Skeletal muscle tissue (tissue), 3 donors: ENCODE measurements at regions not wholly inside any gene's neighbourhood (a gene's known extent, or its start where the extent isn't known, plus 50 kb on each side); places are given as distances from the start of the nearest gene placed in this dataset.

Experiments used
- H3K27ac ChIP-seq: one replicate; pipeline ENCODE4 v1.7.0; 2013; ENCODE audit warnings: mild to moderate bottlenecking, low read depth, low read length, inconsistent platforms
- H3K27me3 ChIP-seq, 3 donors: one replicate each; pipeline ENCODE4 v1.7.0; 2013; ENCODE audit warnings: low read length in 3 of 3; ENCODE audit not compliant: control insufficient read depth in 3 of 3, insufficient read depth in 3 of 3
- H3K36me3 ChIP-seq, 3 donors: one replicate each; pipeline ENCODE4 v1.7.0; 2013; ENCODE audit warnings: low read length in 3 of 3; ENCODE audit not compliant: control insufficient read depth in 3 of 3, insufficient read depth in 3 of 3
- H3K4me1 ChIP-seq, 3 donors: one replicate each; pipeline ENCODE4 v1.7.0; 2013; ENCODE audit warnings: low read length in 3 of 3, mild to moderate bottlenecking in 3 of 3; ENCODE audit not compliant: control insufficient read depth in 3 of 3, insufficient read depth in 3 of 3
- H3K4me3 ChIP-seq, 3 donors: one replicate each; pipeline ENCODE4 v1.7.0; 2013; ENCODE audit warnings: low read length in 3 of 3
- H3K9ac ChIP-seq, 3 donors: one replicate each; pipeline ENCODE4 v1.7.0; 2013; ENCODE audit warnings: low read length in 3 of 3, mild to moderate bottlenecking in 3 of 3, moderate library complexity in 2 of 3, low read depth in 1 of 3
- H3K9me3 ChIP-seq, 3 donors: one replicate each; pipeline ENCODE4 v1.7.0; 2013; ENCODE audit warnings: low read length in 3 of 3; ENCODE audit not compliant: control insufficient read depth in 3 of 3
- donor health status: Osteomylitis.

- Histone ChIP-seq H3K36me3 (no peaks in the 10 kb centered on the region), H3K9me3 (no peaks in the 10 kb centered on the region), H3K27me3 (no peaks in the 10 kb centered on the region), H3K4me1 (no peaks in the 10 kb centered on the region), H3K27ac (no peak overlapping the region), H3K4me3 (no peak overlapping the region), H3K9ac (no peak overlapping the region)
Measured at GRCh38 chr4:104870495-104871233, 276.0 kb upstream of the TET2 start.

- Histone ChIP-seq H3K4me3 (no peak overlapping the region), H3K27me3 (no peaks in the 10 kb centered on the region), H3K4me1 (no peaks in the 10 kb centered on the region), H3K9me3 (no peaks in the 10 kb centered on the region), H3K27ac (no peak overlapping the region), H3K36me3 (no peaks in the 10 kb centered on the region), H3K9ac (no peak overlapping the region)
Measured at GRCh38 chr4:104878936-104879335, 267.7 kb upstream of the TET2 start.

GRCh38 chr4:104879367-104879766, 267.3 kb upstream of the TET2 start:
- H3K4me3 ChIP-seq: no peak overlapping the region
- no peak overlapping the region for H3K9ac ChIP-seq
- H3K9me3 ChIP-seq: no peaks in the 10 kb centered on the region
- H3K27me3 ChIP-seq: no peaks in the 10 kb centered on the region
- H3K36me3 ChIP-seq: no peaks in the 10 kb centered on the region
- H3K4me1 ChIP-seq: no peaks in the 10 kb centered on the region
- H3K27ac ChIP-seq: no peak overlapping the region

- no peaks in the 10 kb centered on the region for H3K36me3 ChIP-seq
- no peak overlapping the region for H3K4me3 ChIP-seq
- H3K9ac ChIP-seq: no peak overlapping the region
- no peaks in the 10 kb centered on the region for H3K4me1 ChIP-seq
- no peaks in the 10 kb centered on the region for H3K27me3 ChIP-seq
- H3K27ac ChIP-seq: no peak overlapping the region
- H3K9me3 ChIP-seq: no peaks in the 10 kb centered on the region
Measured at GRCh38 chr4:104879854-104880253, 266.8 kb upstream of the TET2 start.

- H3K27me3 ChIP-seq: no peaks in the 10 kb centered on the region
- H3K9ac ChIP-seq: no peak overlapping the region
- H3K36me3 ChIP-seq: no peaks in the 10 kb centered on the region
- no peak overlapping the region for H3K4me3 ChIP-seq
- H3K4me1 ChIP-seq: no peaks in the 10 kb centered on the region
- H3K27ac ChIP-seq: no peak overlapping the region
- H3K9me3 ChIP-seq: no peaks in the 10 kb centered on the region
Measured at GRCh38 chr4:104881136-104881886, 265.4 kb upstream of the TET2 start.

- Histone ChIP-seq H3K4me1 (no peaks in the 10 kb centered on the region), H3K4me3 (no peak overlapping the region), H3K27me3 (no peaks in the 10 kb centered on the region), H3K9me3 (no peaks in the 10 kb centered on the region), H3K9ac (no peak overlapping the region), H3K27ac (no peak overlapping the region), H3K36me3 (no peaks in the 10 kb centered on the region)
Measured at GRCh38 chr4:104890598-104891275, 255.9 kb upstream of the TET2 start.

- no peak overlapping the region for H3K27ac ChIP-seq
- no peak overlapping the region for H3K4me3 ChIP-seq
- H3K9ac ChIP-seq: no peak overlapping the region
- H3K9me3 ChIP-seq: no peaks in the 10 kb centered on the region
- no peaks in the 10 kb centered on the region for H3K36me3 ChIP-seq
- H3K4me1 ChIP-seq: no peaks in the 10 kb centered on the region
- H3K27me3 ChIP-seq: no peaks in the 10 kb centered on the region
Measured at GRCh38 chr4:104896660-104897645, 249.7 kb upstream of the TET2 start.

- H3K36me3 ChIP-seq: no peaks in the 10 kb centered on the region
- no peaks in the 10 kb centered on the region for H3K27me3 ChIP-seq
- no peaks in the 10 kb centered on the region for H3K9me3 ChIP-seq
- H3K4me1 ChIP-seq: no peaks in the 10 kb centered on the region
- H3K27ac ChIP-seq: no peak overlapping the region
- no peak overlapping the region for H3K9ac ChIP-seq
- no peak overlapping the region for H3K4me3 ChIP-seq
Measured at GRCh38 chr4:104899863-104900262, 246.8 kb upstream of the TET2 start.

- no peak overlapping the region for H3K4me3 ChIP-seq
Measured at GRCh38 chr4:104901438-104901837, 245.2 kb upstream of the TET2 start.

More at GRCh38 chr4:104901438-104901837, 245.2 kb upstream of the TET2 start:
- H3K9me3 ChIP-seq: no peaks in the 10 kb centered on the region
- no peaks in the 10 kb centered on the region for H3K27me3 ChIP-seq
- H3K9ac ChIP-seq: no peak overlapping the region
- H3K27ac ChIP-seq: no peak overlapping the region
- no peaks in the 10 kb centered on the region for H3K36me3 ChIP-seq
- H3K4me1 ChIP-seq: no peaks in the 10 kb centered on the region
